ENCODE measurements at regions not wholly inside any gene's neighbourhood (a gene's known extent, or its start where the extent isn't known, plus 50 kb on each side); places are given as distances from the start of the nearest gene placed in this dataset.

DNA sequence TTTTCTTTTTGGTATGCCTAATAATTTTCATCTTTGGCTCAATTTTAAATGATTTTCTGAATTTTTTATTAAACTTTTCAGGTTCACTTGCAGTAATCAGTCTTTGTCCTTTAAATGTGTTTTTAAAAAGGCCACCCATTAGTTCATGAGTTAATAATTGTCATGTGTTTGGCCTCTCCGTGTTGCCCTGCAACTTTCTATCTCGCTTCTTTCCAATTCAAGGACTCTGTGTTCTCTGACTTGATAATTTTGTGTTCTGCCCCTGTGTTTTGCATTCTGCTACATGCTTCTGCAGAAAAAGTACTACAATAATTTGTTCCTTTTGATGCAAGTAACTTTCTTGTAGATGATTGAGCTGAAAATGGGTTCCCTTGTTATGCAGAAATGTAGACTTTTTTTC is 921.4 kb upstream of the LRATD1 start:
- TF ChIP-seq, protein P1, sequence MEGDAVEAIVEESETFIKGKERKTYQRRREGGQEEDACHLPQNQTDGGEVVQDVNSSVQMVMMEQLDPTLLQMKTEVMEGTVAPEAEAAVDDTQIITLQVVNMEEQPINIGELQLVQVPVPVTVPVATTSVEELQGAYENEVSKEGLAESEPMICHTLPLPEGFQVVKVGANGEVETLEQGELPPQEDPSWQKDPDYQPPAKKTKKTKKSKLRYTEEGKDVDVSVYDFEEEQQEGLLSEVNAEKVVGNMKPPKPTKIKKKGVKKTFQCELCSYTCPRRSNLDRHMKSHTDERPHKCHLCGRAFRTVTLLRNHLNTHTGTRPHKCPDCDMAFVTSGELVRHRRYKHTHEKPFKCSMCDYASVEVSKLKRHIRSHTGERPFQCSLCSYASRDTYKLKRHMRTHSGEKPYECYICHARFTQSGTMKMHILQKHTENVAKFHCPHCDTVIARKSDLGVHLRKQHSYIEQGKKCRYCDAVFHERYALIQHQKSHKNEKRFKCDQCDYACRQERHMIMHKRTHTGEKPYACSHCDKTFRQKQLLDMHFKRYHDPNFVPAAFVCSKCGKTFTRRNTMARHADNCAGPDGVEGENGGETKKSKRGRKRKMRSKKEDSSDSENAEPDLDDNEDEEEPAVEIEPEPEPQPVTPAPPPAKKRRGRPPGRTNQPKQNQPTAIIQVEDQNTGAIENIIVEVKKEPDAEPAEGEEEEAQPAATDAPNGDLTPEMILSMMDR (IDR thresholded peaks at IDR 0.05; ENCODE audit: low read depth, low read length, missing control alignments) = no peak
- no peak overlapping the region for H3K4me3 ChIP-seq (ENCODE audit: low read depth, low read length)
- DNase-seq (ENCODE audit: low read depth) = no peak
- in situ Hi-C loops (cut with HindIII; ENCODE audit: low sequenced_read_pairs) = no loop called here

DNA sequence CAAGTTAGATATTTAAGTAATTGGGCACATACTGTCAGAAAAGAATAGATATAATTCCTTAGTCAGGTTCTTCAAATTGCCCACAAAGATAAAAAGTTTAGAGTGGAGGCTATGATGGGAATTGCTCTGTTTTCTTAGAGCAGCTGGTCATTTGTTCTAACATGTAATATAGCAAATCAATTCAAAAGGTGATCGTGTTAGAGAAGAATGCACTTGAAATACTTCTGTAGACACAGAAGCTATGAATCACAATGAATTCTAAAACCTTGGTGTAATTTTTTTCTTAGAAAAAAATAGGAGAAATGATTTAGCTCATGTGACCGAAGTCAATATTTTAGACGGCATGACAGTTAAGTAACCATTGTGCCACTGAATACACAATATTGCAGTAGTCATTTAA is 918.1 kb upstream of the LRATD1 start:
- no peak overlapping the region for H3K4me3 ChIP-seq (ENCODE audit: low read depth, low read length)
- in situ Hi-C loops (cut with HindIII; ENCODE audit: low sequenced_read_pairs) = no loop called here
- no peak for DNase-seq (ENCODE audit: low read depth)
- TF ChIP-seq, protein P1 (IDR thresholded peaks at IDR 0.05; ENCODE audit: low read depth, low read length, missing control alignments) = no peak

DNA sequence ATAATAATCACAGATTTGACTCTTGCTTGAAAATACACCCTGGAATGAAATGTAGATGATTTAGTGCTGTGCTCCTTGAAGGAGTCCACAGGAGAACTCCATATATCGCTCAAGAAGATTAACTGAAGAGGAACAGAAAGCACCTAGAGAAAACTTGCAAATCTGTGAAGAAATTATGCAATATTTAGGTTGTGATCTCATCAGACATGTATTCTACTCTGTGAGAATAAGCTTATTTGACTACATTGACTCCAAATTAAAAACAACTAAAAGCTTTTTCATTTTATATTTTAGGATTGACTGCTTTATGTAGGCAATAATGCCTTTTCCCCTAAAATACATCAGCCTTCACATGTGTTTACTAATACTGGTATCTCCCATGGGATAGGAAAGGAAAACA is 906.6 kb upstream of the LRATD1 start:
- in situ Hi-C loops (cut with HindIII; ENCODE audit: low sequenced_read_pairs) = no loop called here

DNA sequence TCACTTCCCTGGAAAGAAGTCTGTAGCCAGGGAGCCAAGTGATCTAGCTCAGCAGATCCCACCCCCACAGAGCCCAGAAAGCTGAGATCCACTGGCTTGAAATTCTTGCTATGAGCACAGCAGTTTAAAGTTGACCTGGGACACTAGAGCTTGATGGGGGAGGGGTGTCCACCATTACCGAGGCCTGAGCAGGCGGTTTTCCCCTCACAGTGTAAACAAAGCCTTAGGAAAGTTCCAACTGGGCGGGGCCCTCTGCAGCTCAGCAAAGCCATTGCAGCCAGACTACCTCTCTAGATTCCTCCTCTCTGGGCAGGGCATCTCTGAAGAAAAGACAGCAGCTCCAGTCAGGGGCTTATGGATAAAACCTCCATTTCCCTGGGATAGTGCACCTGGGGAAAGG is 887.2 kb upstream of the LRATD1 start:
- no peak for DNase-seq (ENCODE audit: low read depth)
- in situ Hi-C loops (cut with HindIII; ENCODE audit: low sequenced_read_pairs) = no loop called here
- TF ChIP-seq, protein P1 (IDR thresholded peaks at IDR 0.05; ENCODE audit: low read depth, low read length, missing control alignments) = no peak
- no peak overlapping the region for H3K4me3 ChIP-seq (ENCODE audit: low read depth, low read length)

More for the DNA sequence above, 906.6 kb upstream of the LRATD1 start:
- H3K4me3 ChIP-seq (ENCODE audit: low read depth, low read length) = no peak overlapping the region
- no peak for DNase-seq (ENCODE audit: low read depth)
- TF ChIP-seq, protein P1 (IDR thresholded peaks at IDR 0.05; ENCODE audit: low read depth, low read length, missing control alignments) = no peak

DNA sequence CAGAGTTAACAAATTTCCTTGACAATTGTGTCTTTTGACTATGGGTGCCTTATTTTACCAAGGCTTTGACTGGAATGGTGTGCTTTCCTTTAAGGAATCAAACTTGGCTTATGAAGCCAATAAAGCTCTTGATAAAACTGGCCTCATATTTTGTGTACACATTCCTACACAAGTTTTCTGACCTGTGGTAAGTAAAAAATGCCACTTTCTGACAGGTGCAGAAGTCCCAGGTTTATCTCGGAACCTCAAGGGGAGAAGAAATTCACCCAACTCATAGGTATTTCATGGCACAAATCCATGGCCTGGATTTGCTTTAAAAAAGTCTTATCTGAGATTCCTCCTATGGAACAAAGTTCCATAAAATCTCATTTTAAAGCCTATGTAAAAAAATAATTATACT is 880.6 kb upstream of the LRATD1 start:
- in situ Hi-C loops (cut with HindIII; ENCODE audit: low sequenced_read_pairs) = no loop called here
- TF ChIP-seq, protein P1 (IDR thresholded peaks at IDR 0.05; ENCODE audit: low read depth, low read length, missing control alignments) = no peak
- no peak overlapping the region for H3K4me3 ChIP-seq (ENCODE audit: low read depth, low read length)
- DNase-seq (ENCODE audit: low read depth) = no peak

DNA sequence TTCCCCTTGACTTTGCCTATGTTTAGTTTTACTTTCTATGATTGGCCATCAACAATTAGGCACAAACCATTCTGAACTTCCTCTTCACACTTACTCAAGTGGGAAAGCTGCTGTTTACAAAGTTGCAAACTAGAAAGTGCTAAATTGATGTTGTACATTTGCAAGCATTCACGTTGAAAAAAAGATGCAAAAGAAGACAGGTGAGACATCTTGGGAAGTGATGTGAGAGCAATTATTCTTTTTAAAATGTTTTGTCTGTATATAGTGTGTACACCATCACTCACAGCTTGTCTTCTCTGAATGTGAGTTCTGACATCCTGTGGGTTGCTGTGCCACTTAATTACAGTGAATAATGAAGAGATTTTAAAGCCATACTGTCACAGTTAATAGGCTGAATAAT is 874.1 kb upstream of the LRATD1 start:
- TF ChIP-seq, protein P1 (IDR thresholded peaks at IDR 0.05; ENCODE audit: low read depth, low read length, missing control alignments) = no peak
- no peak overlapping the region for H3K4me3 ChIP-seq (ENCODE audit: low read depth, low read length)
- DNase-seq (ENCODE audit: low read depth) = no peak
- in situ Hi-C loops (cut with HindIII; ENCODE audit: low sequenced_read_pairs) = no loop called here

DNA sequence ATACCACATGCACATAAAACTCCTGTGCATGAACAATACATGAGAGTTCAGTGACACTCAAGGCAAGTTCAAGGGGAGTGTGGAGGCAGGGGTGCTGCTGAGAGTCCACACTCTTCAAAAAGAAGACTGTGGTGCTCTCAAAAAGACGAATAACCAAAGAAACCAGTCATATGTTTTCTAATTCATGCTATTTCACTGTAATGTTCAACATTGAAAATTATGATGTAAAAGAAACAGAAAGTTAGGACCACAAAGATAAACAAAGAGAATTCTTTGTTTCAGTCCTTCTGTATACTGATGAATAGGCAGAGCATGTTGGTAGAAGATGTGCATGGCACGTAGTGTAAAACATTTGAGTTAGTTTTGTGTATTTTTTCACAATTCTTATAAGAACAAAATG is 864.2 kb upstream of the LRATD1 start:
- in situ Hi-C loops (cut with HindIII; ENCODE audit: low sequenced_read_pairs) = no loop called here
- TF ChIP-seq, protein P1 (IDR thresholded peaks at IDR 0.05; ENCODE audit: low read depth, low read length, missing control alignments) = no peak
- H3K4me3 ChIP-seq (ENCODE audit: low read depth, low read length) = no peak overlapping the region
- DNase-seq (ENCODE audit: low read depth) = no peak

All from astrocyte of the cerebellum (primary cell).